ENCODE measurements at regions not wholly inside any gene's neighbourhood (a gene's known extent, or its start where the extent isn't known, plus 50 kb on each side); places are given as distances from the start of the nearest gene placed in this dataset.

GRCh38 chr12:58656254-58657009, 263.9 kb downstream of the LRIG3 start:
- no peak for DNase-seq
- no peaks in the 10 kb centered on the region for H3K36me3 Mint-ChIP-seq
- no peaks in the 10 kb centered on the region for H3K27me3 Mint-ChIP-seq
- POLR2A ChIA-PET (ENCODE audit: partially characterized antibody) = no interaction called here
- H3K4me3 ChIP-seq (ENCODE audit: low read length in 2 of 2) = no peak overlapping the region
- H3K9me3 Mint-ChIP-seq = peaks cover 0 to 12% (median under 1%) of the 10 kb centered on the region in 8 donors
- H3K4me1 ChIP-seq (ENCODE audit: insufficient read depth, low read length) = no peaks in the 10 kb centered on the region
- CTCF ChIA-PET (ENCODE audit: partially characterized antibody) = no interaction called here
- H3K36me3 ChIP-seq (ENCODE audit: insufficient read depth, low read length) = no peaks in the 10 kb centered on the region
- no peaks in the 10 kb centered on the region for H3K9me3 ChIP-seq (ENCODE audit: control insufficient read depth in 1 of 2, low read length in 2 of 2)
- no peak overlapping the region for H3K27ac Mint-ChIP-seq
- H3K4me3 Mint-ChIP-seq = no peak overlapping the region
- no peaks in the 10 kb centered on the region for H3K4me1 Mint-ChIP-seq
- intact Hi-C loops (cut with micrococcal nuclease) = no loop called here
- H3K27me3 ChIP-seq (ENCODE audit: insufficient read depth, low read length) = no peaks in the 10 kb centered on the region
- H3K27ac ChIP-seq (ENCODE audit: low read depth, low read length) = no peak overlapping the region

GRCh38 chr12:58657190-58657589, 263.1 kb downstream of the LRIG3 start:
- H3K4me1 Mint-ChIP-seq = no peaks in the 10 kb centered on the region
- H3K9me3 ChIP-seq (ENCODE audit: control insufficient read depth in 1 of 2, low read length in 2 of 2) = no peaks in the 10 kb centered on the region
- intact Hi-C loops (cut with micrococcal nuclease) = no loop called here
- no peaks in the 10 kb centered on the region for H3K27me3 Mint-ChIP-seq
- no peak overlapping the region for H3K4me3 ChIP-seq (ENCODE audit: low read length in 2 of 2)
- no peaks in the 10 kb centered on the region for H3K36me3 Mint-ChIP-seq
- no peak overlapping the region for H3K4me3 Mint-ChIP-seq
- CTCF ChIA-PET (ENCODE audit: partially characterized antibody) = no interaction called here
- no peak overlapping the region for H3K27ac Mint-ChIP-seq
- no peaks in the 10 kb centered on the region for H3K27me3 ChIP-seq (ENCODE audit: insufficient read depth, low read length)
- no peak overlapping the region for H3K27ac ChIP-seq (ENCODE audit: low read depth, low read length)
- POLR2A ChIA-PET (ENCODE audit: partially characterized antibody) = no interaction called here
- peaks cover 0 to 12% (median 2%) of the 10 kb centered on the region in 8 donors for H3K9me3 Mint-ChIP-seq
- no peaks in the 10 kb centered on the region for H3K36me3 ChIP-seq (ENCODE audit: insufficient read depth, low read length)
- no peaks in the 10 kb centered on the region for H3K4me1 ChIP-seq (ENCODE audit: insufficient read depth, low read length)
- DNase-seq = no peak

- POLR2A ChIA-PET (ENCODE audit: partially characterized antibody) = no interaction called here
- peaks cover 0 to 4% (median 0%) of the 10 kb centered on the region in 8 donors for H3K9me3 Mint-ChIP-seq
- H3K36me3 Mint-ChIP-seq = no peaks in the 10 kb centered on the region
- H3K4me1 ChIP-seq (ENCODE audit: insufficient read depth, low read length) = no peaks in the 10 kb centered on the region
- H3K27ac ChIP-seq (ENCODE audit: low read depth, low read length) = no peak overlapping the region
- no peaks in the 10 kb centered on the region for H3K4me1 Mint-ChIP-seq
- H3K27ac Mint-ChIP-seq = no peak overlapping the region
- no peaks in the 10 kb centered on the region for H3K36me3 ChIP-seq (ENCODE audit: insufficient read depth, low read length)
- DNase-seq = no peak
- no peaks in the 10 kb centered on the region for H3K9me3 ChIP-seq (ENCODE audit: control insufficient read depth in 1 of 2, low read length in 2 of 2)
- no peaks in the 10 kb centered on the region for H3K27me3 ChIP-seq (ENCODE audit: insufficient read depth, low read length)
- CTCF ChIA-PET (ENCODE audit: partially characterized antibody) = no interaction called here
- no peak overlapping the region for H3K4me3 ChIP-seq (ENCODE audit: low read length in 2 of 2)
- intact Hi-C loops (cut with micrococcal nuclease) = no loop called here
- no peak overlapping the region for H3K4me3 Mint-ChIP-seq
- peaks cover 0 to 1% of the 10 kb centered on the region in 2 donors for H3K27me3 Mint-ChIP-seq
Measured at GRCh38 chr12:58665375-58665774, 254.9 kb downstream of the LRIG3 start.

- Histone ChIP-seq H3K4me1 (ENCODE audit: insufficient read depth, low read length) (no peaks in the 10 kb centered on the region), H3K27me3 (ENCODE audit: insufficient read depth, low read length) (no peaks in the 10 kb centered on the region), H3K36me3 (ENCODE audit: insufficient read depth, low read length) (no peaks in the 10 kb centered on the region), H3K27ac (ENCODE audit: low read depth, low read length) (no peak overlapping the region), H3K9me3 (ENCODE audit: control insufficient read depth in 1 of 2, low read length in 2 of 2) (no peaks in the 10 kb centered on the region), H3K4me3 (ENCODE audit: low read length in 2 of 2) (no peak overlapping the region)
- ChIA-PET POLR2A (ENCODE audit: partially characterized antibody) (no interaction called here), CTCF (ENCODE audit: partially characterized antibody) (no interaction called here)
- peaks cover 0 to 3% (median 0%) of the 10 kb centered on the region in 8 donors for H3K9me3 Mint-ChIP-seq
- no peaks in the 10 kb centered on the region for H3K36me3 Mint-ChIP-seq
- peaks cover 0 to 3% of the 10 kb centered on the region in 2 donors for H3K27me3 Mint-ChIP-seq
- H3K27ac Mint-ChIP-seq = no peak overlapping the region
- intact Hi-C loops (cut with micrococcal nuclease) = no loop called here
- no peak for DNase-seq
- no peaks in the 10 kb centered on the region for H3K4me1 Mint-ChIP-seq
- H3K4me3 Mint-ChIP-seq = no peak overlapping the region
Measured at GRCh38 chr12:58668233-58668632, 252.1 kb downstream of the LRIG3 start.

- peaks cover 0 to 3% (median 0%) of the 10 kb centered on the region in 8 donors for H3K9me3 Mint-ChIP-seq
- Histone ChIP-seq H3K4me3 (ENCODE audit: low read length in 2 of 2) (no peak overlapping the region), H3K9me3 (ENCODE audit: control insufficient read depth in 1 of 2, low read length in 2 of 2) (no peaks in the 10 kb centered on the region), H3K36me3 (ENCODE audit: insufficient read depth, low read length) (no peaks in the 10 kb centered on the region), H3K27me3 (ENCODE audit: insufficient read depth, low read length) (no peaks in the 10 kb centered on the region), H3K4me1 (ENCODE audit: insufficient read depth, low read length) (no peaks in the 10 kb centered on the region), H3K27ac (ENCODE audit: low read depth, low read length) (no peak overlapping the region)
- no peaks in the 10 kb centered on the region for H3K36me3 Mint-ChIP-seq
- CTCF ChIA-PET (ENCODE audit: partially characterized antibody) = no interaction called here
- intact Hi-C loops (cut with micrococcal nuclease) = no loop called here
- no peaks in the 10 kb centered on the region for H3K4me1 Mint-ChIP-seq
- no peak for DNase-seq
- H3K27me3 Mint-ChIP-seq = peaks cover 0 to 3% of the 10 kb centered on the region in 2 donors
- no peak overlapping the region for H3K4me3 Mint-ChIP-seq
- no peak overlapping the region for H3K27ac Mint-ChIP-seq
- POLR2A ChIA-PET (ENCODE audit: partially characterized antibody) = no interaction called here
Measured at GRCh38 chr12:58668871-58669270, 251.4 kb downstream of the LRIG3 start.

GRCh38 chr12:58670623-58671022, 249.7 kb downstream of the LRIG3 start:
- DNase-seq = no peak
- ChIA-PET CTCF (ENCODE audit: partially characterized antibody) (no interaction called here), POLR2A (ENCODE audit: partially characterized antibody) (no interaction called here)
- Histone ChIP-seq H3K4me1 (ENCODE audit: insufficient read depth, low read length) (no peaks in the 10 kb centered on the region), H3K27ac (ENCODE audit: low read depth, low read length) (no peak overlapping the region), H3K27me3 (ENCODE audit: insufficient read depth, low read length) (no peaks in the 10 kb centered on the region), H3K4me3 (ENCODE audit: low read length in 2 of 2) (no peak overlapping the region), H3K9me3 (ENCODE audit: control insufficient read depth in 1 of 2, low read length in 2 of 2) (no peaks in the 10 kb centered on the region), H3K36me3 (ENCODE audit: insufficient read depth, low read length) (no peaks in the 10 kb centered on the region)
- H3K4me3 Mint-ChIP-seq = no peak overlapping the region
- no peaks in the 10 kb centered on the region for H3K4me1 Mint-ChIP-seq
- H3K9me3 Mint-ChIP-seq = peaks cover 0 to 2% (median 0%) of the 10 kb centered on the region in 8 donors
- no peak overlapping the region for H3K27ac Mint-ChIP-seq
- H3K36me3 Mint-ChIP-seq = no peaks in the 10 kb centered on the region
- peaks cover 0 to 3% of the 10 kb centered on the region in 2 donors for H3K27me3 Mint-ChIP-seq
- intact Hi-C loops (cut with micrococcal nuclease) = no loop called here

- POLR2A ChIA-PET (ENCODE audit: partially characterized antibody) = no interaction called here
- Mint-ChIP-seq H3K9me3 (peaks cover 0 to 4% (median under 1%) of the 10 kb centered on the region in 8 donors), H3K4me3 (no peak overlapping the region)
Measured at GRCh38 chr12:58671196-58671595, 249.1 kb downstream of the LRIG3 start.

More at GRCh38 chr12:58671196-58671595, 249.1 kb downstream of the LRIG3 start:
- no peaks in the 10 kb centered on the region for H3K27me3 ChIP-seq (ENCODE audit: insufficient read depth, low read length)
- Mint-ChIP-seq H3K27ac (no peak overlapping the region), H3K36me3 (no peaks in the 10 kb centered on the region), H3K4me1 (no peaks in the 10 kb centered on the region), H3K27me3 (peaks cover 0 to 3% of the 10 kb centered on the region in 2 donors)
- intact Hi-C loops (cut with micrococcal nuclease) = no loop called here
- CTCF ChIA-PET (ENCODE audit: partially characterized antibody) = no interaction called here
- no peaks in the 10 kb centered on the region for H3K36me3 ChIP-seq (ENCODE audit: insufficient read depth, low read length)
- no peaks in the 10 kb centered on the region for H3K4me1 ChIP-seq (ENCODE audit: insufficient read depth, low read length)
- H3K4me3 ChIP-seq (ENCODE audit: low read length in 2 of 2) = no peak overlapping the region
- H3K9me3 ChIP-seq (ENCODE audit: control insufficient read depth in 1 of 2, low read length in 2 of 2) = no peaks in the 10 kb centered on the region
- no peak overlapping the region for H3K27ac ChIP-seq (ENCODE audit: low read depth, low read length)
- no peak for DNase-seq

Data from CD4-positive, alpha-beta memory T cell (primary cell).